Nucleus accumbens (tissue), 56 donors: ENCODE measurements at regions not wholly inside any gene's neighbourhood (a gene's known extent, or its start where the extent isn't known, plus 50 kb on each side); places are given as distances from the start of the nearest gene placed in this dataset.

Experiments
- DNase-seq, 56 donors: peaks; one replicate each; lab custom pipeline; 2025; lab: John Stamatoyannopoulos, UW

DNA sequence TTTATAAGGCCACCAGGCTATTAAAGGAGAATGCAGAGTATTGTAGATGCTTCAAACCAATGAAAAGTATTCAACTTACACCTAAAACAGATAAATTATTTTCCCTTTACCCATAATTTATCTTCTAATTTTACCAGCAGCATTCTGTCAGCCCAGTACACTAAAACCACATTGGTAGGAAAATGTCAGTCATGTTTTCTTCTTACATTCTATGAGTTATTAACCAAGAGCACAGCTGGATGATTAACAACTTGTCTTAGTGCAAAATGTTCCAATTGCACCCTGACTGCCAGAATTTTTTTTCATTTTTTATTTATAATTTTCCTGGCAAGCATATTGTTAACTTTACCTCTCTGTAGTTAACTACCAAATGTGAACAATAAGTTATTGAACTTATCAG, 79.0 kb upstream of the WDR75 start:
- DNase-seq, result no peak

DNA sequence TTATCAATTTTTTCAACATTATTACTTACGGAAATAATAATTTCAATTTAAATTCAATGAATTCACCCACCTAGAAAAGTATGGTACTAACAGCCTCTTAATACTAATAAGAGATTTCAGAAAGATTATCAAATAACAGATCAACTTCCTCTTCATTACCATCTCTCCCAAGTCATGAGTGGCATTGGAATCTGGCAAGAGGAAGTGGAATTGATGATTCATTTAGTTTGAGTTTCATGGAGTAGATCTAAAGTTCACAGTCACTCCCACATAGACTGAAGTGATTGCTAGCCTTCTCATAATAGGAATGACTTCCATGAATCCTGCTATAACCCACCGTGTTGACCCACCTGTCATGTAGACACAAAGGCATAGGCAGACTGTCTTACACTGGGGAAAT, 77.7 kb upstream of the WDR75 start:
- no peak for DNase-seq

DNA sequence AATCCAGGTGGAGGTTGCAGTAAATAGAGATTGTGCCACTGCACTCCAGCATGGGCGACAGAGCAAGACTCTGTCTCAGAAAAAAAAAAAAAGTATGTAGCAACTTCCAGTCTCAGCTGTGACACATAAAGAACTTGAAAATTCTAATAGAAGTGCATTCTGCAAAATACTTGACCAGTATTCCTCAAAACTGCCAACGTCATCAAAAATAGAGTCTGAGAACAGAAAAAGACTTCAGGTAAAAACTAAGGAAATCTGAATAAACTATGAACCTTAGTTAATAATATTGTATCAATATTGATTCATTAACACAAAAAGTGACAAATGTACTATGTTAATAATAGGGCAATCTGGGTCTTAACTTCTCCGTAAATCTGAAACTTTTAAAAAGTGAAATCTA, 76.7 kb upstream of the WDR75 start:
- no peak for DNase-seq

- DNase-seq, result no peak
These were observed 74.9 kb upstream of the WDR75 start for GRCh38 chr2:189366349-189366748.

- DNase-seq, result no peak
These were observed 73.9 kb upstream of the WDR75 start for GRCh38 chr2:189367343-189367742.

GRCh38 chr2:189369566-189369965, 71.7 kb upstream of the WDR75 start:
- no peak for DNase-seq

GRCh38 chr2:189370719-189371118, 70.6 kb upstream of the WDR75 start:
- DNase-seq, result no peak

GRCh38 chr2:189372688-189373257, 68.5 kb upstream of the WDR75 start:
- DNase-seq, result no peak

DNA sequence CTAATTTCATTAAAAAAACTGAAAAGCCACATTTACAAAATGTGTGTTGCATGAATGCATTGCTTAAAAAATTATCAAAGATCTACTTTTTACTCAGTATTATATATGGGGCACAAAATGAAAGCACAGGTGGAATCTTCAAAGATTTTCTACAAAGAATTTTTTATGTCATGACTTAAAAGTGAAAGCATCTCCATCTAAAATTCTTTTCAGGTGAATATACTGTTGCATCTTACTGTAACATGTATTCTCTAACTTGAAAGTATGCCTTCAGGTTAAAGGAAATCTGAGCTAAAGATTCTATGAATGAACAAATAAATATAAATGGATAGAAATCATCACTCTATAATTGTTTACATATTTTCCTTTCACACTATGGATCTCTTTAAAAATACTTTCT, 66.8 kb upstream of the WDR75 start:
- DNase-seq, result no peak

- no peak for DNase-seq
These were observed 65.4 kb upstream of the WDR75 start for GRCh38 chr2:189375842-189376241.

- DNase-seq, result no peak
These were observed 62.0 kb upstream of the WDR75 start for GRCh38 chr2:189379287-189379630.

DNA sequence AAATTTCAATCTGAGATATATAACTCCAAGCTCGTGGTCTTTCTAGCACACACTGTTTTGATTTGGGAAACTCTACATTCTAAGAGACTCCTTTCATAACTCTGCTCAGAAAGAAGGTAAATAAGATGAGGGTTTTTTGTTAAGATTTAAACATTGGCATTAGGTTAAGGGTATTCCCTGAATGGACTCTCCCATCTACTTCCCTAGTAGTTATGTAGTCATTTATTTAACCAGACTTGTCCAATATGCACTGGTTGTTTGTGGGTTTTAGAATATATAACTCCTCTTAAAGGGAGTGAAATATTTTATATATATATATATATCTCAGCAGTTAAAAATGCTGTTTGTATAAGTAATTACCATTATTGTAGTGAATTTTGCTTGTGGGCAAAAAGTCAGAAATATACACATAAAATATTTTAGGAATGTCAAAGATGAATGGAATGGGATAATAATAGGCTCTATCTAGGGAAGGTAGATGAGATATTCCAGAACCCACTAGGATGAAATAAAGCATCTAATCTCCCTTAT, 61.5 kb upstream of the WDR75 start:
- DNase-seq, result no peak

DNA sequence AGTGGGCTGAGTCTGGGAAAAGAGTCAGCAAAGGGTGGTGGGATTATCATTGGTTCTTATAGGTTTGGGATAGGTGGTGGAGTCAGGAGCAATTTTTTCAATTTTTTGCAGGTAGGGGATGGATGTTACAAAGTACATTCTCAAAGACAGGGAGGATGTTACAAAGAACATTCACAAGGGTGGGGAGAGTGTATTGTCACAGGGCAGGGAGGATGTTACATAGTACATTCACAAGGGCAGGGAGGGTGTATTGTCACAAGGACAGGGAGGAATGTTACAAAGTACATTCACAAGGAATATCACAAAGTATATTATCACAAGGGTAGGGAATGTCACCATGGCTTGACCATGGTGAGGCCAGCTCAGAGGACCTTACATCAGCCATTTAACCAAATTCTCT, 58.6 kb upstream of the WDR75 start:
- no peak for DNase-seq

DNA sequence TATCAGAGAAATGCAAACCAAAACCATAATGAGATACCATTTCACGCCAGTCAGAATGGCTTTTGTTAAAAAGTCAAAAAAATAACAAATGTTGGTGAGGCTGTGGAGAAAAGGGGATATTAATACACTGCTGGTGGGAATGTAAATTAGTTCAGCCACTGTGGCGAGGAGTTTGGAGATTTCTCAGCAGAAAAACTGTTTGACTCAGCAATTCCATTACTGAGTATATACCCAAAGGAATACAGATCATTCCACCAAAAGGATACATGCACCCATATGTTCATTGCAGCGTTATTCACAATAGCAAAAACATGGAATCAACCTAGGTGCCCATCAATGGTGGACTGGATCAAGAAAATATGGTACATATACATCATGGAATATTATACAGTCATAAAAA, 54.5 kb upstream of the WDR75 start:
- DNase-seq, result no peak

GRCh38 chr2:189391201-189391600, 50.1 kb upstream of the WDR75 start:
- no peak for DNase-seq
